ENCODE measurements at regions not wholly inside any gene's neighbourhood (a gene's known extent, or its start where the extent isn't known, plus 50 kb on each side); places are given as distances from the start of the nearest gene placed in this dataset.

GRCh38 chr5:115402092-115402491 lies 105.6 kb upstream of the CCDC112 start:
- TF ChIP-seq CTCF (IDR thresholded peaks at IDR 0.05) (no peak), POLR2A (IDR thresholded peaks at IDR 0.05) (no peak)

All from body of pancreas (tissue), 4 donors.